ENCODE measurements at regions not wholly inside any gene's neighbourhood (a gene's known extent, or its start where the extent isn't known, plus 50 kb on each side); places are given as distances from the start of the nearest gene placed in this dataset.

DNA sequence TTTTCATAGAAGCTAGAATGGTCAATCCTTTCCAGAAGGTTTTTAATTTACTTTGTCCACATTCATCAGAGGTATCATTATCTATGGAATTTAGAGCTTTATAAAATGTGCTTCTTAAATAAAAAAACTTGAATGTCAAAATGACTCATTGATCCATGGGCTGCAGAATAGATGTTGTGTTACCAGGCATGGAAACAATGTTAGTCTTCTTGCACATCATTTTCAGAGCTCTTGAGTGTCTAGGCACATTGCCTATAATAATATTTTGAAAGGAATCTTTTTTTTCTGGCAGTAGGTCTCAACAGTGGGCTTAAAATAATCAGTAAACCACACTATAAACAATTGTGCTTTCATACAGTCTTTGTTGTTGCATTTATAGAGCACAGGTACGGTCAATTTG lies 200.3 kb downstream of the FAT4 start:
- DNase-seq (ENCODE audit: low spot score), result no peak

DNA sequence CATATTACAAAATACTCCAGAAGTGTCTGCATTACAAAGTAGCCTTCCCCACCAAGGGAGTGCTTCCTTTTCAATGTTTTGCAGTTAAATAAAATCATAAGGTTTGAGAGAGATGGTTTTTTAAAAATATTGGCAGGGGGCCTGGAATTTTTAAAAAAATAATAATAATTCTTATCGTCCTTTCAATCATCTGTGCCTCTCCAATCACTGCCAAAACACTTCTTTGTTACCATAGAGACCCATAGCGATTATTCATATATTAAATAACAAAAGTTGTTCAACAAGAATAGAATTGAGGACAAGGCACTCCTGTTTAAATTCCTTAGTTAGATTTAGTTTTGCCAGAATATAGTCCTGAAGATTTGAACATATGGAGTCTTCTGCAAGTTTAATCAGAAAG lies 203.1 kb downstream of the FAT4 start:
- DNase-seq (ENCODE audit: low spot score), result no peak

DNA sequence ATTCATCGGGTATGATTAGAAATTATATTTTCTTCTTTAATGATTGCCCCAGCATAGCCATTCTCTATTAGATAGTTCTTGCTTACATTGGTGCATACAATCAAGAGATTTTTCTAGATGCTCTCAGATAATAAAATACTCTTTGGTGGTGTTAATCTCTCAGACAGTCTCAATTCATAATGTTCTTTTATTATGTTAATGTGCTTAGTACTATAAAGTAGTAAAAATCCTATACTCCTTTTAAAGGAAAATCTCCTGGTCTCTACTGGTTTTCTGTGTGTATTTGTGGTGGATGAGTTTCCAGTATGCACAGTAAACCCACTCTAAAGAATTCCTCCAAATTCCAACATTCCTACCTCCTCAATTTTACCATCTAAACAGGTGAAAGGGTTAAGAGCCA lies 203.5 kb downstream of the FAT4 start:
- no peak for DNase-seq (ENCODE audit: low spot score)

DNA sequence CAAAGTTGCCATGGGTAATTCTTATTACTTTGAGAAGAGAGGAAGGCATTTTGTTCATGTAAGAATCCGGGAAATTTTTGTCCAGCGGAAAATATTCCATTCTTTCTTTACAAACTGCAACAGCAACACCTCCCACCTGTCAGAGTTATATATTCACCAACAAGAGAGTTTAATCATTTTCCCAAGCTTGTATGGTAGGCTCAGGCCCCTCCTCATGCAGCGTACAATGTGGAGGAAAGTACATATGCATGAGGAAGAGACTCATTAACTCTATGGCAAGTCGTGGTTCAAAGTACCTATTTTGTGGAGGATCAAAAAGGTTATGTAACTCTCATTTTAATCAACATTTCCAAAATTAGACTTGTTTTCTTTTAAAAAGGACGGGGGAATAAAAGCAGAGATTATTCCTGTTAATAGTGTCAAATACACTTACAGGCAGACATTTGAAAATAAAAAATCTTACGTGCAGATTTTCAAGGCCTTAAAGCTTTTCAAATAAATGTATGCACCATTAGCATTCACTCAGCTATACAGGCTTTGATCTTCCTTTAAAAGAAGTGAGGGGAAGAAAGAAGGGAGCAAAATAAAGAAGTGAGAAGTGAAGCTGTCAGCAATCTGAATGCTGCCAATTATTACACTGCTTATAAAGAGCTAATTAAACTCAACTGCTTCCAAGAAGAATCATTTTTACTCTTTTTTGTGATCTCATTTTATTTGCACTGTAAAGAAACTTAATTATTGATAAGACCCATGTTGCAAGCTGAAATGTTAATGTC lies 204.8 kb downstream of the FAT4 start:
- no peak for DNase-seq (ENCODE audit: low spot score)

DNA sequence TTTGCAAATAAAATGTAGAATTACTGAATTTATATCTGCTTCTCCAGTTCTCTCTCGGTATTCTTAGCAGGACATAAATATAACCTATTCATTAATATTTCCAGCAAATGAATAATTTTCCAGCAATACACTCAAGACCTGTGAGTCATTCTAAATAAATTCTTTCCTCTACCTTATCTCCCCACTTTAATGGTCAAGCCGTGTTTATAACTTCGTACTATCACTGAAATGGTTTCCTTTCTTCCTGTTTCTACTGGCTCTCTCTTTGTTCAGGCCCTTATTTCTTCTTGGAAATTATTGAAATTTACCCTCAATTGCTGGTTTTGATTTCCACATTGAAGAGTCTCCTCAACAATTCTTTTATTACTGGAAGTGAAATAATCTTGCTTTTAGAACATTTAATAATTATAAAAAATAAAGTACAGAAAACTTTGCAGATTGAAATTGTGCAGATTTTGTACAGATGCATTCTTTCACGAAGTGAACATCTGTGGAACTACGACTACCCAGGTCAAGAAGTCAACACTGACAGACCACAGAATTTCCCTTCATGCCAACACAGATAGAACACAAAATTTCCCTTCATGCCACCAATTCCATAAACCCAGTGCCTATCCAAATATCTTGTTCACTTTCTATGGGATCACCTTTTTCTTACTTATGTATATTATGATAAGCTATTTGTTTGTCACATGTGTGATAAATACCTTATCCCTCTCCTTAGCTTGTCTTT lies 205.7 kb downstream of the FAT4 start:
- DNase-seq (ENCODE audit: low spot score), result no peak

DNA sequence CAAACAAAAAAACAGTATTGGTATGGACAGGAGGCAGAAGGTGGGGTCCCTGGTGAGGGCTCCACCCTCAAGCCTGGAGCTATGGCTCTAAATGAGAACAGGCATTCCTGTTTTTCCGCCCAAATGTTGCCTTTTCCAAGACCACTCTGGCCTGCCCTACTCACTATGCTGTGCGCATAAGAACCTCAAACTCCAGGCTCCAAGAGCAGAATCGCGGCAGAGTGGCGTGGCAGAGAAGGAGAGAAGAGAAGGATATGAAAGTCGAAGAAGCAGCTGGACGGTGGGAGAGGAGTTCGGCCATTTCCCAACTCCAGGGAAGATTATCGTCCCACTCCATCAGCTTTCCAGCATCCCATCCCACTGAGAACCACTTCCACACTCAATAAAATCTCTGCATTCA lies 207.8 kb downstream of the FAT4 start:
- no peak for DNase-seq (ENCODE audit: low spot score)

DNA sequence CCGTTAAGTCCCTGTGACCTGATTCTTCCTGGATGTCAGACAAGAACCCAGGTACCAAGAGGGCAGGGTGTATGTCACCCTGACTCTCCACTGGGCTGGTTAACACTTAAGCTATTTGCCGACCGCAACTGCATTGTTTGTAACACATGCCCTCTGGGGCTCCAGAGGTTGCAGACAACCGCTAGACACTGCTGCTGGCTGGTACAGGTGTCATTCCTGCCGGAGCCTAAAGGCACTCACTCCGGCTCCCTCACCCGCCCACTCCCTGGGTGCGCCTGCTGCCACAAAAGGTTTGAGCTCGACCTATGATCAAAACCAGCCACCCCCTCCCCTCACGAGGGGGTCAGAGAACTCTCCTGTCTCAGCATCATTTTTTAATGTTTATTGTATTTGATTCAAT lies 208.2 kb downstream of the FAT4 start:
- no peak for DNase-seq (ENCODE audit: low spot score)

DNA sequence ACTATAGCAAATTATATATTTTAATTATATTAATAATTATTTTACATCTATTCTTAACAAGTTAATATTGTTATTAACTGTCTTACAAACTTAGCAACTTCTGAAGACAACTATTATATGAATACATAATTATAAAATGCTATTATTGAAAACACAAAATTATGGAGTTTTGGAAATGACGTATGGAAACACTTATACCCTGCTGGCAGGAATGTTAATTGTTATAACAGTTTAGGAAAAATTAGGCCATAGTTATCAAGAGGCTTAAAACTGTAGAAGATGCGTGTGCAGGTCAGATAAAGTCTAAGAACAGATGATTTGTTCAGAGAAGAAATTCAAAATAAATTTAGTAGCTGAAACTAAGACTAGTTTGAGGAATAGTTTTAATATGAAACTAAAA lies 211.7 kb downstream of the FAT4 start:
- no peak for DNase-seq (ENCODE audit: low spot score)

DNA sequence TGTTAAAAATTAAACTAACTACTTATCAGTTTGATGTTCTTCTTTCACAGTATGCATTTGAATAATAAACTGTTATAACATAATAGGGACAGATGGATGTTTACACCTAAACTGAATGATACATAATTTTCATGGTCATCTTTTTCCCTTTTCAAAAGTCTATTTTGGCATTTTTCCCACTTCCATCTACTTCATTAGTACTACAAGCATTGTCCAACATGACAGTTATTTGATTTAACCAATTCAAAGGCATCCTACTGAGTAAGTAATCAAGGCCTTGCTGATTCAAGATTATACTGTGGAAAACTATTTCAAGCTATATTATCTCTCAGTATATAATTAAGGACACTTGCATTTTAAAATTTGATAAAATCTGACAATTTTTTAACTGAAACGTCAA lies 212.9 kb downstream of the FAT4 start:
- DNase-seq (ENCODE audit: low spot score), result no peak

DNA sequence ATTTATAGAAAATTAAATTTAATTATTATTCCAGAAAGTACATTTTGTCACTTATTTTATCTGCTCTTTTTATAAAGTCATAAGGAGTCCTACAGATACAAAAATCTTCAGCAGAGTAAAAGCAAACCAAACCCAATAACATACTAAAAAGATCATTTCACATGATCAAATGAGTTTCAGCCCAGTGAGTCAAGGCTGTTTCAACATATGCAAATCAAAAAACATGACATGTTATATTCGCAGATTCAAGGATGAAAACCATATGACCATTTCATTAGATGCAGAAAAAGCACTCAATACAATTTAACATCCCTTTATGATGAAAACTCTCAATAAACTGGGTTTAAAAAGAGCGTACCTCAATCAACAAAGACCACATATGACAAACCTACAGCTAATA lies 214.3 kb downstream of the FAT4 start:
- no peak for DNase-seq (ENCODE audit: low spot score)

DNA sequence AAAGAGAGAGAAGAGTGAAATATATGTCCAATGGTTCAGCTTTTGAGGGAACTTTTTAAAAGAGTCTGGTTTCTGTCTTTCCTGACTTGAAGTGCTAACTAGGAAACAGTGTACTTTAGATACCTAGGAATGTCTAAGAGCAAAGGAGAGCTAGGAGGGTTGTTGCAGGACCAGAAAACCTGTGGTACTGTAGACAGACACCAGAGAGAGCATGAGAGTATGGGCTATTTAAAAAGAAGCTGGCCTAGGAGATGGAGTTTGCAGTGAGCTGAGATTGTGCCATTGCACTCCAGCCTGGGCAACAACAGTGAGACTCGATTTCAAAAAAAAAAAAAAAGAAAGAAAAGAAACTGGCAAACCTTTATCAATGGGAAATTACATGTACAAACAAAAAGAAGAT lies 223.9 kb downstream of the FAT4 start:
- no peak for DNase-seq (ENCODE audit: low spot score)

DNA sequence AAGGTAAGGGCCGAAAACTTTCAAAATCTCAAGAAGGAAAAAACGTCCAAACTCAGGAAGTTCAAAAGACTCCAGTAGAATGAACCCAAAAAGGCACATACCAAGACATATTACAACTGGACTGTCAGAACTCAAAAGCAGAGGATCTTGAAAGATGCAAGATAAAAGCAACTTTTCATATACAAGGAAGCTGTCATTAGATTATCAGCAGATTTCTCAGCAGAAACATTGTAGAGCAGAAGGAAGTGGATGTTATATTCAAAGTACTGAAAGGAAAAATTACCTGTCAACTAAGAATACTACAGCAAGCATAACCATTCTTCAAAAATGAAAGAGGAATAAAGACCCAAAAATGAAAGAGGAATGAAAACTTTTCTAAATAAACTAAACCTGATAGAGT lies 224.9 kb downstream of the FAT4 start:
- DNase-seq (ENCODE audit: low spot score), result no peak

DNA sequence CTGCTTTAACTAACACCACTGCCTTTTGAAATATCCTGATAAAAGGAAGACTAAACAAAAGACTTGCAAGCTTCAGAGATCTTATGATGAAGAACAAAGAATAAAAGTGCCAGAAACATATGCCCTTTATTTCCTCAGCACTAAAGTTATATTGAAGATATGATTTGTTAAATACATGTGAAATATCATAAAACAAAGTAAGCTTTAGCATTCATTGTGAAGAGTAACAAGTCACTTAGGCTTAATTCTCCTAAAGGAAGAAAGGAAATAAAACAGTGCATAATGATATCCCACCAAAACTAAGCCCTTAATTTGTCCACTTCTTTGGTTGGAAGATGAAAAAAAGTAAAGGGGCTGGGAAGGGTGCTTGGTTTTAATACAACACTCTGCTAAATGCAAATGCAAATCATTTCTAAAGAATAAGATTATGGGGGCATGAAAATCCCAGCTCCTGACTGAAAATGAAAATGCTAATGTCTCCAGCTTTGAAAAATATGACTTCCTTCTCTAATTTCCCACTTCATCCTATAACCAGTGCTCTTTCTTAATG lies 227.2 kb downstream of the FAT4 start:
- DNase-seq (ENCODE audit: low spot score), result no peak

DNA sequence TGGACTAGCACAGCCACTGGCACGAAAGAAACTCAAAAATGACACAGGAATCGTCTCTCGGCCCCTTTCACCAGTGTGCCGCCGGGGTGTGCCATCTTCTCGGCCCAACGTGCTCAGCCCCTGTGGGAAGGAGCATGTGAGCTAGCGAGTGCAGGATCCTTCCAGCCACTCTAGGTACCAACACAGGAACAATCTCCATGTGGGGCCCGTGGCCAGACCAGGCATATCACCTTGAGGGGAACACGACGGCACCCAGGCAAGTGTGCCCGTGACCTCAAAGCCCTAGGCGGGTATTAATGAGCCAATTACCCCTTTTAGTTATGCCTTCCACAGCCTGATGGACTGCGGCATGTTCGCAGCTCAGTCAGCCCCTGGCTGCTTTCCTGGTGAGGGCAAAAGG lies 231.5 kb downstream of the FAT4 start:
- DNase-seq (ENCODE audit: low spot score), result no peak

DNA sequence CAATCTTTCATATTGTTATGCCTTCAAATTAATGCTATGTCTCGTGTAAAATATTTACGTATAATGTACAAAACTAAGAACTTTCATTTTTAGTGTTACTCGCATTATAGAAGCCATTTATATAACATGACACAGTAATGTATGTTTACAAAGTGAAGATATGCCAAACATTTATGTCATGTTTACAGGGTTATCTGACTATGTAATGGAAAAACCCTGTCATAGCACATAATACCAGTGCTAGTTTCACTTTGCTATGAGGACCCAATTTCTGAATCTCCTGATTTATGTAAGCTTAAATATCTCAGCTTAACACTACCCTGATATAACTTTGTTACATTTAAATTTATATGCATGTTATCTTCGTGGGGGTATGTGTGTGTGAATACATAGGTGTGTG lies 233.1 kb downstream of the FAT4 start:
- no peak for DNase-seq (ENCODE audit: low spot score)

DNA sequence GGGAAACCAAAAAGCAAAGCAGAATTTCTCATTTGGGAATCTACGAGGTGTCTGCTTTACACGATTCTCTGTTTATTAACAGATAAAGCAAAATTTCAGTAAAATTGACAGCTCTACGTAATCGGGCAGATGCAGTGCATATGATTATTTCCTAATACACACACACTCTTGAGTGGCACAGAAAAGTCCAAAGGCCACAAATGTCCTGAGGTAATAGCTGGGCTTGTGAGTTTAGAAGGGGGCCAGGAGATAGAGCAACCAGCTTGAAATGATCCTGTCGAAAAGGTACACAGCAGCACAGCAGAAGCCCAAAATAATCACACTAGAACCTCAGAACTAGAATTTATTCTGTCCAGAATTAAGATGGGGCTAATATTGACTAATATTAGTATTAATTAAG lies 236.0 kb downstream of the FAT4 start:
- DNase-seq (ENCODE audit: low spot score), result no peak

DNA sequence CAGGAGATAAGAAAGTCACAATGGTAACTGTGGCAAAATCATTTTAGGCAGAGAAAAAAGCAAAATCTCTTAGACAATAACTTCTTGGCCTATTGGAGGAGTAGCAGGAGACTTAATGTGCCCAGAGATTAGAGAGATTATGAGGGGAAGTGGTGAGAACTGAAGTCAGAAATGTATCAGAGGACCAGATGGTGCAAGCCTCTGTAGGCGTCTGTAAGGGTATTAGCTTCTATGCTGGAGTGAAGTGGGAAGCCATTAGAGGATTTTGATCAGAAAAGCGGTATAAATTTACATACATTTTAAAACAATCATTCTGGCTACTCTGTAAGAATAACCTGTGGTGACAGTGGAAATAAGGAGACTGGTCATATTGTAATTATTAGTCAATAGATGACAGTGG lies 236.7 kb downstream of the FAT4 start:
- no peak for DNase-seq (ENCODE audit: low spot score)

DNA sequence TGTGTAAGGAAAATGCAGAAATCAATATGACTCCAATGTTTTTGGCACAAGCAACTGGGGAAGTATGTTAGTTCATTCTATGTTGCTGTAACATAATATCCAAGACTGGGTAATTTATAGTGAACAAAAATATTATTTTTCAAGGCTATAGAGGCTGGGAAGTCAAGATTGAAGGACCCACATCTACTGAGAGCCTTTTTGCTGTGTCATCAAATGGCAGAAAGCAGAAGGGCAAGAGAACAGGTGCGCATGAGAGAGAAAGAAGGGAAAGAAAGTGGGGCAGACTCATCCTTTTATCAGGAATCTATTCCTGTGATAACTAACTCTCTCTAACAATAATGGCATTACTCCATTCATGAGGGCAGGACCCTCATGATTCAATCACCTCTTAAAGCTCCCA lies 237.2 kb downstream of the FAT4 start:
- no peak for DNase-seq (ENCODE audit: low spot score)

DNA sequence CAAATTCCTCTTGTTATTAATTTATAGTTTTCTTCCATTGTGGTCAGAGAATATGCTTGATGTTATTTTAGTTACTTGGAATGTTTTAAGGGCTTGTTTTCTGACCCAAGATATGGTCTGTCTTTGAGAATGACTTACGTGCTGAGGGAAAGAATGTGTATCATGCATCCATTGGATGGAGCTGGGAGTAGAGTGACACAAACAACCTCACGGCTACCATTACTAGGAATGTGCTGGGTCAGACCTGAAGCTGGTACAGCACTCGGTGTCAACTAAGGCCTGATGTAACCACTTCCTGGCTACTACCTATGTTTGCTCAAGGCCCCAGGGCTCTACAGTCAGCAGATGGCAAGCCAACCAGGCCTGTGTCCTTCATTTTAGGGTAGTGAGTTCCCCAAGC lies 257.8 kb downstream of the FAT4 start:
- DNase-seq (ENCODE audit: low spot score), result no peak

DNA sequence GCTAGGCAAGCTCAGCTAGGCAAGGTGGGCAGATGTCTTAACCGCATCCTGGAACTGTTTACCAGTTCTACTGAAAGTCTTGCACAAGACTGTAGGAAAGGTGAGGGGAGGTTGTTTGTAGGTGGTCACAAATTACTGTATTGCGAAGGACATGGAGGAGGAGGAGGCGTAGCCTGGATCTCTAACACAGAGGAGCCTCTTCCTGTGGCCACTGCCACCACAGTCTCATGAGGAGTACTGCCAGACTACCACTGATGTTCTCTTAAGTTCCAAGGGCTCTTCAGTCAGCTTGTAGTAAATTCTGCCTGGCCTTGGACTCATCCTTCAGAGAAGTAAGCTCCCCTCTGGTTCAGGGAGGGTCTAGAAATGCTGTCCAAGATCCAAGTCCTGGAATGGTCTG lies 258.6 kb downstream of the FAT4 start:
- no peak for DNase-seq (ENCODE audit: low spot score)

DNA sequence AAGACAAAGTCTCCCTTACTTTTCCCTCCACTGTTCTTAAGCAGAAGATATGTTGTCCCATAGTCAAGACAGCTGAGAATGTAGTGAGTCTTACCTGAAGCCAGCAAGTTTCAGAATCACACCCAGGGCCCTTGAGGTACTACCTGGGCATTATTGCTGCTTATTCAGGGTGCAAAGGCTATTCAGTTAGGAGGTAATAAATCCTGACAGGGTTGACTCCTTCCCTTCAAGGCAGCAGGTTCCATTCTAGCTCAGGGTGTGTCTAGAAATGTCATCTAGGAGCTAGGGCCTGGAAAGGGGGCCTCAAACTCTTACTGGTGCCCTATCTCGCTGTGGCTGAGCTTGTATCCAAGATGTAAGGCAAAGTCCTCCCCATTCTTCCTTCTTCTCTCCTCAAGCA lies 259.0 kb downstream of the FAT4 start:
- DNase-seq (ENCODE audit: low spot score), result no peak

DNA sequence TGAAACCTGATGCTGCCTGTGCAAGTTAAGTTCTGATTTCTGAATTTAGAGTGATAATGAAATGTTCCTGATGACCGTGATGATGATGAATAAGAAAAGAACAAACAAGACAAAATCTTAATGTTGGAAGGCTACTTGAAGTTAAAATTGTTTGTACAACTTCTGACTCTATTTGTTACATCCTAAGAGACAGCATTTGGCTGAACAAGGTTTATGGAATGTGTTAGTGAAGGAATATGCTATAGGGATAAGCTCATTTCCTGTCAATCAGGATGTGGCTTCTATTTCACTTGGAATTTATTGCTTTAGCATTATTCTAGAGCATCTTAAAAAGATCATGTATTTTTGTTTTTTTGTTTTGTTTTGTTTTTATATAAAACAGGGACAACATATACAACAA lies 267.5 kb downstream of the FAT4 start:
- no peak for DNase-seq (ENCODE audit: low spot score)

DNA sequence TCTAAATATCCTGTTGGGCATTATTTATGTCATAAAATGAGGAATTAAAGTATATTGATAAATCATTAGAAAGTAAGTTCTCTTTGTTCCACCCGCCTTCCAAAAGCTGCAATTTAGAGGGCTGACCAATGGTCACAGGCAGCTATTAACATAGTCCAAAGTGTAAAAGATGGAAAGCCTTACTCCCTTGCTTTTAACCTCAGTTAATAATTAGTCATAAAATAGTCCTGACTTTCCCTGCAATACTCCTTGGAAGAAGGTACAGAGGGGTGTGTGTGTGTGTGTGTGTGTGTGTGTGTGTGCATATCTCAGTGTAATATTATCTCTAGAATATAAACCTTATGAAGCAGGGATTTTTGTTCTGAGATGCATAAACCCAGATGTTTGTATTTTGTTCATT lies 275.4 kb downstream of the FAT4 start:
- DNase-seq (ENCODE audit: low spot score), result no peak

DNA sequence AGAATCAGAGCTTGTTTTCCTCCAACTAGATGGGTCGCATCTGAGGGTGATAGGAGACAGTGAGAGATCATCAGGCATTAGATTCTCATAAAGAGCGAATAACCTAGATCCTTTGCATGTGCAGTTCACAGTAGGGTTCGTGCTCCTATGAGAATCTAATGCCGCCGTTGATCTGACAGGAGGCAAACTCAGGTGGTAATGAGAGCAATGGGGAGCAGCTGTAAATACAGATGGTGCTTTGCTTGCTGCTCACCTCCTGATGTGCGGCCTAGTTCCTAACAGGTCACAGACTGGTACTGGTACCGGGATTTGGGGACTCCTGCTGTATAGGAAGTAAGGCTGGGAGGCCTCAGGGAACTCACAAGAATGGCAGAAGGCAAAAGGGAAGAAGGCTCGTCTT lies 276.5 kb downstream of the FAT4 start:
- no peak for DNase-seq (ENCODE audit: low spot score)
